Heart left ventricle (tissue), 16 donors: ENCODE measurements at regions not wholly inside any gene's neighbourhood (a gene's known extent, or its start where the extent isn't known, plus 50 kb on each side); places are given as distances from the start of the nearest gene placed in this dataset.

ENCODE experiments used
- ATAC-seq, 4 donors: fragments of 200-7000 bp; cut with Tn5 transposase; one replicate each; pipeline ENCODE4 v1.9.1; 2020 to 2022; ENCODE audit warnings: moderate library complexity in 4 of 4, mild to moderate bottlenecking in 3 of 4, moderate number of reproducible peaks in 1 of 4
- DNase-seq, 5 donors: peaks; one replicate each; pipeline ENCODE4 v3.0.0-alpha.2; 2020
- H3K27ac ChIP-seq, 12 donors: fragments of 200-600 bp; sonication (generic) in 4 of 12; one replicate each; pipeline versions ENCODE4 v1.5.0 to v1.8.0; 2016 to 2022; ENCODE audit warnings: mild to moderate bottlenecking in 2 of 12
- H3K27me3 ChIP-seq, 9 donors: fragments of 200-600 bp; sonication (generic) in 2 of 9; one replicate each; pipeline versions ENCODE4 v1.5.1 to v1.8.0; 2016 to 2022; ENCODE audit warnings: mild to moderate bottlenecking in 3 of 9
- H3K36me3 ChIP-seq, 9 donors: fragments of 200-600 bp; sonication (generic) in 2 of 9; one replicate each; pipeline versions ENCODE4 v1.5.0 to v1.8.0; 2018 to 2022; ENCODE audit warnings: mild to moderate bottlenecking in 2 of 9
- H3K4me1 ChIP-seq, 12 donors: fragments of 200-600 bp; sonication (generic) in 4 of 12; one replicate each; pipeline versions ENCODE4 v1.5.0 to v1.8.0; 2016 to 2022; ENCODE audit warnings: mild to moderate bottlenecking in 3 of 12
- H3K4me3 ChIP-seq, 12 donors: fragments of 200-600 bp; sonication (generic) in 4 of 12; one replicate each; pipeline versions ENCODE4 v1.5.0 to v1.8.0; 2017 to 2022; ENCODE audit warnings: mild to moderate bottlenecking in 9 of 12, moderate library complexity in 4 of 12
- H3K9me3 ChIP-seq, 12 donors: fragments of 200-600 bp; sonication (generic) in 4 of 12; one replicate each; pipeline versions ENCODE4 v1.5.0 to v1.8.0; 2016 to 2022; ENCODE audit warnings: mild to moderate bottlenecking in 1 of 12
- POLR2A ChIP-seq, 2 donors: fragments of 450-650 bp; IDR thresholded peaks; one replicate each; pipeline ENCODE4 v1.6.1; 2017; ENCODE audit warnings: antibody characterized with exemption in 2 of 2, mild to moderate bottlenecking in 2 of 2, moderate library complexity in 2 of 2
- WGBS, 4 donors: extraction: QIAGEN DNeasy Blood & Tissue Kit in 2 of 4; methylation state at CpG; one replicate each; pipeline versions ENCODE4 v1.1.5 to v1.1.7; 2013 to 2018; 5-methylcytosine and 5-hydroxymethylcytosine counted together
- intact Hi-C, 10 donors: fragments of 100-400 bp; cut with DNase I; formaldehyde crosslinking; loops; one replicate each; pipeline versions ENCODE4 v1.11.1 to v1.14.2; 2022
- TF ChIP-seq, protein P1 (sequence below), 12 donors: fragments of 200-600 bp; sonication (generic) in 4 of 12; IDR thresholded peaks; one replicate each; pipeline versions ENCODE4 v1.5.0 to v1.8.0; 2018 to 2022; ENCODE audit warnings: antibody characterized with exemption in 12 of 12, mild to moderate bottlenecking in 5 of 12
- donor health status: ischemic (EF 13 %, LVEDD 7.1; RV severe dilation, severe dysfunction).
- donor health status: healthy with polysubstance abuse.
- donor health status: DM: no; HTN: yes; CAD: no.
- donor health status: DM: no; HTN: no; CAD: no.
- donor health status: ischemic (EF 25% LVEDD 6.9; RV normal size, moderate dysfunction).
- donor health status: ischemic (EF 25% LVEDD 5.7; RV mildly dilated, moderate dysfunction).
- donor health status: healthy.
- donor health status: DM: yes; HTN: yes; CAD: no.
- donor health status: ischemic (EF 35%, LVEDD 5.7; RV mildly dilated, moderate dysfunction).
- donor health status: nonischemic (EF 11% LVEDD 7.7; RV severe dilation, severe dysfunction).
- donor health status: DM: yes; HTN: yes; CAD: no.
- donor health status: PGD.
- donor health status: ischemic (EF 29% LVEDD 5.4; RV normal size, mild dysfunction).
- donor health status: nonischemic (EF 23%, LVEDD 6.1; RV moderate dilation, normal function).

- Histone ChIP-seq H3K36me3 (no peaks in the 10 kb centered on the region), H3K27me3 (peaks cover 0 to 3% (median 0%) of the 10 kb centered on the region in 9 donors), H3K27ac (no peak overlapping the region), H3K9me3 (peaks cover 0 to 18% (median 6%) of the 10 kb centered on the region in 12 donors), H3K4me3 (no peak overlapping the region), H3K4me1 (no peaks in the 10 kb centered on the region)
- intact Hi-C loops = no loop called here
- no peak for TF ChIP-seq POLR2A (IDR thresholded peaks at IDR 0.05)
- TF ChIP-seq, protein P1, sequence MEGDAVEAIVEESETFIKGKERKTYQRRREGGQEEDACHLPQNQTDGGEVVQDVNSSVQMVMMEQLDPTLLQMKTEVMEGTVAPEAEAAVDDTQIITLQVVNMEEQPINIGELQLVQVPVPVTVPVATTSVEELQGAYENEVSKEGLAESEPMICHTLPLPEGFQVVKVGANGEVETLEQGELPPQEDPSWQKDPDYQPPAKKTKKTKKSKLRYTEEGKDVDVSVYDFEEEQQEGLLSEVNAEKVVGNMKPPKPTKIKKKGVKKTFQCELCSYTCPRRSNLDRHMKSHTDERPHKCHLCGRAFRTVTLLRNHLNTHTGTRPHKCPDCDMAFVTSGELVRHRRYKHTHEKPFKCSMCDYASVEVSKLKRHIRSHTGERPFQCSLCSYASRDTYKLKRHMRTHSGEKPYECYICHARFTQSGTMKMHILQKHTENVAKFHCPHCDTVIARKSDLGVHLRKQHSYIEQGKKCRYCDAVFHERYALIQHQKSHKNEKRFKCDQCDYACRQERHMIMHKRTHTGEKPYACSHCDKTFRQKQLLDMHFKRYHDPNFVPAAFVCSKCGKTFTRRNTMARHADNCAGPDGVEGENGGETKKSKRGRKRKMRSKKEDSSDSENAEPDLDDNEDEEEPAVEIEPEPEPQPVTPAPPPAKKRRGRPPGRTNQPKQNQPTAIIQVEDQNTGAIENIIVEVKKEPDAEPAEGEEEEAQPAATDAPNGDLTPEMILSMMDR (IDR thresholded peaks at IDR 0.05) = peak in 6 of 12 donors; percentile 8 to 20 (median 9)
- 77 to 100% (median 83%) methylated on average over 1 to 4 of the region's 4 CpGs for WGBS, 4 donors
- no peak for ATAC-seq
- no peak for DNase-seq
These were observed 122.1 kb downstream of the RPIA start for GRCh38 chr2:88813612-88814011.

GRCh38 chr2:88815282-88815681 lies 123.8 kb downstream of the RPIA start:
- no peak overlapping the region for H3K27ac ChIP-seq
- peaks cover 0 to 3% (median 0%) of the 10 kb centered on the region in 9 donors for H3K27me3 ChIP-seq
- H3K36me3 ChIP-seq = no peaks in the 10 kb centered on the region
- DNase-seq (no peak), ATAC-seq (no peak)
- H3K9me3 ChIP-seq = peaks cover 0 to 18% (median 6%) of the 10 kb centered on the region in 12 donors
- no peaks in the 10 kb centered on the region for H3K4me1 ChIP-seq
- no peak overlapping the region for H3K4me3 ChIP-seq
- intact Hi-C loops = no loop called here
- TF ChIP-seq, protein P1 (IDR thresholded peaks at IDR 0.05) = no peak
- TF ChIP-seq POLR2A (IDR thresholded peaks at IDR 0.05) = no peak

DNA sequence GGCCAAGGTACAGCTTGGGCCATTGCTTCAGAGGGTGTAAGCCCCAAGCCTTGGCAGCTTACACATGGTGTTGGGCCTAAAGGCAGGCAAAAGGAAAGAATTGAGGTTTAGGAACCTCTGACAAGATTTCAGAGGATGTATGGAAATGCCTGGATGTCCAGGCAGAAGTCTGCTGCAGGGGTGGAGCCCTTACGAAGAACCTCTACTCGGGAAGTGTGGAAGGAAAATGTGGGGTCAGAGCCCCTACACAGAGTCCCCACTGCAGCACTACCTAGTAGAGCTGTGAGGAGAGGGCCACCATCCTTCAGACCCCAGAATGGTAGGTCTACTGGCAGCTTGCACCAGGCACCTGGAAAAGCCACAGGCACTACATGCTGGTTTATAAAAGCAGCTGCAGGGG lies 124.2 kb downstream of the RPIA start:
- H3K36me3 ChIP-seq = no peaks in the 10 kb centered on the region
- no peak overlapping the region for H3K4me3 ChIP-seq
- intact Hi-C loops = no loop called here
- H3K4me1 ChIP-seq = no peaks in the 10 kb centered on the region
- no peak for TF ChIP-seq POLR2A (IDR thresholded peaks at IDR 0.05)
- TF ChIP-seq, protein P1 (IDR thresholded peaks at IDR 0.05) = no peak
- WGBS, 4 donors = 94 to 99% (median 96%) methylated on average over 2 of the region's 2 CpGs
- DNase-seq = no peak
- peaks cover 0 to 18% (median 6%) of the 10 kb centered on the region in 12 donors for H3K9me3 ChIP-seq
- no peak for ATAC-seq
- peaks cover 0 to 3% (median 0%) of the 10 kb centered on the region in 9 donors for H3K27me3 ChIP-seq
- no peak overlapping the region for H3K27ac ChIP-seq

- H3K4me1 ChIP-seq = no peaks in the 10 kb centered on the region
- peaks cover 0 to 18% (median 6%) of the 10 kb centered on the region in 12 donors for H3K9me3 ChIP-seq
- no peaks in the 10 kb centered on the region for H3K36me3 ChIP-seq
- no peak overlapping the region for H3K4me3 ChIP-seq
- H3K27ac ChIP-seq = peak overlapping the region in 1 of 12 donors; percentile 51
- TF ChIP-seq POLR2A (IDR thresholded peaks at IDR 0.05) = no peak
- ATAC-seq (peak in 1 of 4 donors; percentile 28), DNase-seq (no peak)
- H3K27me3 ChIP-seq = peaks cover 0 to 3% (median 0%) of the 10 kb centered on the region in 9 donors
- intact Hi-C loops = no loop called here
- 61 to 79% (median 71%) methylated on average over 1 of the region's 1 CpG for WGBS, 4 donors
These were observed 126.9 kb downstream of the RPIA start for GRCh38 chr2:88818381-88818780.

DNA sequence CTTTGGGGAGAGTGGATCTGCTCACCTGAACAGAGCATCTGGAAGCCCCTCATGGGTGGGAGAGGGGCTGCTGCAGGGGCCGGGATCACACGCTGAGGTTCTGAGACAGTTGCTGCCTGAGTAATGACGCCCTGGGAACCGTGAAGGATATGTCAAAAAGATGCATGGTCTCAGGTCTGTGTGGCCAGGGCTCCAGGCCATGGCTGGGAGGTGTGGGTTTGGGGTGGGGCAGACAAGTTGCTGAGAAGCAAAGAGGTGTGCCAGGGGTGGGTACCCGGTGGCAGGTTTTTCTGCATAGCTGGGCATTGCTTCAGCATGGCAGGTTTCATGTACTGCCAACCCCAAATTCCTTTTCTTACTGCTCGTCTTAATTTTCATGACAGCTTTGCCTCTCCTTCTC lies 133.5 kb downstream of the RPIA start:
- Histone ChIP-seq H3K36me3 (no peaks in the 10 kb centered on the region), H3K27me3 (peaks cover 0 to 5% (median 0%) of the 10 kb centered on the region in 9 donors), H3K4me1 (peaks cover 0 to 14% (median 0%) of the 10 kb centered on the region in 12 donors), H3K9me3 (peaks cover 0 to 8% (median 0%) of the 10 kb centered on the region in 12 donors), H3K4me3 (no peak overlapping the region), H3K27ac (no peak overlapping the region)
- intact Hi-C loops = no loop called here
- WGBS, 4 donors = 77 to 88% (median 82%) methylated on average over 6 of the region's 6 CpGs
- ATAC-seq (no peak), DNase-seq (no peak)
- no peak for TF ChIP-seq POLR2A (IDR thresholded peaks at IDR 0.05)
- TF ChIP-seq, protein P1 (IDR thresholded peaks at IDR 0.05) = no peak
